ENCODE measurements at regions not wholly inside any gene's neighbourhood (a gene's known extent, or its start where the extent isn't known, plus 50 kb on each side); places are given as distances from the start of the nearest gene placed in this dataset.

DNA sequence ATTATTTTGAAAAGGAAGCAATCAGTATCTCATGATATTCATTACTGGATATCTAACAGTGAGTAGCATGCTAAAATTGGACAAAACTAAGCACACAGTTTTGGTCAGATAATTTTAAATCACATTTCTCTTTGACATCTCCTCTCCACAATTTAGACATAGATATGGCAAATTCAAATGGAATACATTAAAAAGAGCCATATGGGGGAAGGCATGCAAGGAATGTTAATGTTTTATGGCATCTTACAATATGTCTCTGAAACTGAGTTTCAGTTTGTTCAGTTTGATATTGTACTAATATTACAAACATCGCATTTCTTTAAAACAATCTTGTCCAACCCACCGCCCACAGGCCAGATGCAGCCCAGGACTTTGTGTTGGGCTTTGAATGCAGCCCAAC lies 151.0 kb downstream of the HTR1A start:
- no peak for TF ChIP-seq JUND (IDR thresholded peaks at IDR 0.05; ENCODE audit: borderline replicate concordance, low read depth, low read length)
- TF ChIP-seq JUND (tag; IDR thresholded peaks at IDR 0.05; ENCODE audit: borderline replicate concordance, low read depth, low read length), result no peak
- TF ChIP-seq EZH2 (IDR thresholded peaks at IDR 0.05; ENCODE audit: borderline replicate concordance, low read depth, low read length), result no peak
- no peak for TF ChIP-seq ATF1 (CRISPR knock-in tag; IDR thresholded peaks at IDR 0.05)
- TF ChIP-seq ATF1 (tag; IDR thresholded peaks at IDR 0.05), result no peak
- no peak for TF ChIP-seq EP300 (IDR thresholded peaks at IDR 0.05; ENCODE audit: low read length)
- TF ChIP-seq RBM22 (IDR thresholded peaks at IDR 0.05; ENCODE audit: low read depth, low read length, poor library complexity, severe bottlenecking), result no peak
- TF ChIP-seq CEBPB (tag; IDR thresholded peaks at IDR 0.05), result no peak
- TF ChIP-seq EWSR1 (IDR thresholded peaks at IDR 0.05; ENCODE audit: borderline replicate concordance, low read depth, partially characterized antibody), result no peak
- TF ChIP-seq, protein P1, sequence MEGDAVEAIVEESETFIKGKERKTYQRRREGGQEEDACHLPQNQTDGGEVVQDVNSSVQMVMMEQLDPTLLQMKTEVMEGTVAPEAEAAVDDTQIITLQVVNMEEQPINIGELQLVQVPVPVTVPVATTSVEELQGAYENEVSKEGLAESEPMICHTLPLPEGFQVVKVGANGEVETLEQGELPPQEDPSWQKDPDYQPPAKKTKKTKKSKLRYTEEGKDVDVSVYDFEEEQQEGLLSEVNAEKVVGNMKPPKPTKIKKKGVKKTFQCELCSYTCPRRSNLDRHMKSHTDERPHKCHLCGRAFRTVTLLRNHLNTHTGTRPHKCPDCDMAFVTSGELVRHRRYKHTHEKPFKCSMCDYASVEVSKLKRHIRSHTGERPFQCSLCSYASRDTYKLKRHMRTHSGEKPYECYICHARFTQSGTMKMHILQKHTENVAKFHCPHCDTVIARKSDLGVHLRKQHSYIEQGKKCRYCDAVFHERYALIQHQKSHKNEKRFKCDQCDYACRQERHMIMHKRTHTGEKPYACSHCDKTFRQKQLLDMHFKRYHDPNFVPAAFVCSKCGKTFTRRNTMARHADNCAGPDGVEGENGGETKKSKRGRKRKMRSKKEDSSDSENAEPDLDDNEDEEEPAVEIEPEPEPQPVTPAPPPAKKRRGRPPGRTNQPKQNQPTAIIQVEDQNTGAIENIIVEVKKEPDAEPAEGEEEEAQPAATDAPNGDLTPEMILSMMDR (IDR thresholded peaks at IDR 0.05 in 2 of 3, conservative IDR thresholded peaks at IDR 0.05 in 1 of 3; ENCODE audit: insufficient read depth in 2 of 3, low read depth in 1 of 3, low read length in 3 of 3), result no peak
- no peak for TF ChIP-seq NR3C1 (CRISPR knock-in tag; IDR thresholded peaks at IDR 0.05)
- TF ChIP-seq MAZ (CRISPR knock-in tag; conservative IDR thresholded peaks at IDR 0.05 in 1 of 2, IDR thresholded peaks at IDR 0.05 in 1 of 2), result no peak
- TF ChIP-seq OTX1 (CRISPR knock-in tag; IDR thresholded peaks at IDR 0.05), result no peak

Measured in K562 (cell line).